HCT116 (cell line): ENCODE measurements at regions not wholly inside any gene's neighbourhood (a gene's known extent, or its start where the extent isn't known, plus 50 kb on each side); places are given as distances from the start of the nearest gene placed in this dataset.

Experiments
- ATF3 ChIP-seq: IDR thresholded peaks from 2 replicates; pipeline ENCODE4 v1.6.1; 2012
- CBX3 ChIP-seq: IDR thresholded peaks from 2 replicates; pipeline ENCODE4 v1.6.1; 2012; ENCODE audit warnings: low read depth
- CEBPB ChIP-seq: IDR thresholded peaks from 2 replicates; pipeline ENCODE4 v1.6.1; 2012; ENCODE audit warnings: low read depth
- EZH2 ChIP-seq: fragments of 200-600 bp; sonication (generic); IDR thresholded peaks from 2 replicates; pipeline ENCODE4 v1.6.1; 2017; ENCODE audit warnings: antibody characterized with exemption, mixed run types
- POLR2A ChIP-seq: IDR thresholded peaks from 2 replicates; pipeline ENCODE4 v1.7.0; 2011; ENCODE audit warnings: borderline replicate concordance; ENCODE audit not compliant: insufficient read depth, insufficient read length; ENCODE audit errors: extremely low read depth
- TCF7L2 ChIP-seq: IDR thresholded peaks from 2 replicates; pipeline ENCODE4 v1.7.0; 2011; ENCODE audit warnings: borderline replicate concordance, inconsistent platforms; ENCODE audit not compliant: insufficient read depth, insufficient read length; ENCODE audit errors: extremely low read depth
- YY1 ChIP-seq: IDR thresholded peaks from 2 replicates; pipeline ENCODE4 v1.6.1; 2011; ENCODE audit warnings: low read length, low read depth, moderate library complexity, mild to moderate bottlenecking; ENCODE audit not compliant: insufficient replicate concordance; ENCODE audit errors: extremely low read depth
- ZFX ChIP-seq: fragments of 450-650 bp; IDR thresholded peaks from 2 replicates; pipeline ENCODE4 v1.6.1; 2017
- TF ChIP-seq, protein P1 (sequence below), 3 experiments: fragments of 200-600 bp in 1 of 3; sonication (generic) in 1 of 3; IDR thresholded peaks in 2 of 3; conservative IDR thresholded peaks in 1 of 3; 2 replicates each; pipeline ENCODE4 v1.5.1; 2012 to 2017; ENCODE audit warnings: low read depth in 2 of 3, low read length in 2 of 3, antibody characterized with exemption in 1 of 3, borderline replicate concordance in 1 of 3, control low read depth in 1 of 3, mild to moderate bottlenecking in 1 of 3, mixed read lengths in 1 of 3, mixed run types in 1 of 3, moderate library complexity in 1 of 3; ENCODE audit not compliant: insufficient read depth in 1 of 3
- TF ChIP-seq, protein P2 (sequence below): IDR thresholded peaks from 2 replicates; pipeline ENCODE4 v1.6.1; 2012

DNA sequence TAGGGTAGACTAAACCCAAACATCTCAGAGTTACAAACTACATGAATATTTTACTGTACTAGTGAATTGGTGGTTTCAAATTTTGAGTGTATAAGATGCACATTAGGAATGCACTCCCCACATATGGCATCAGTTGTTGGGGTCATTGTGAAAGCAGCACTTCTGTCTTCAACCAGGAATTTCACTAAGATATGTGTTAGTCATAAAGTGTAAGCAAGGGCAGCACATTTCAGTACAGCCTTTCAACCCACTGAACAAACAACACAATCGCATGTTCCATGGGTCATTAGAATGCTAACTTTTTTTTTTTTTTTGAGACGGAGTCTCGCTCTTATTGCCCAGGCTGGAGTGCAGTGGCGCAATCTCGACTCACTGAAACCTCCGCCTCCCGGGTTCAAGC lies 164.1 kb upstream of the MAP2 start:
- TF ChIP-seq, protein P1, sequence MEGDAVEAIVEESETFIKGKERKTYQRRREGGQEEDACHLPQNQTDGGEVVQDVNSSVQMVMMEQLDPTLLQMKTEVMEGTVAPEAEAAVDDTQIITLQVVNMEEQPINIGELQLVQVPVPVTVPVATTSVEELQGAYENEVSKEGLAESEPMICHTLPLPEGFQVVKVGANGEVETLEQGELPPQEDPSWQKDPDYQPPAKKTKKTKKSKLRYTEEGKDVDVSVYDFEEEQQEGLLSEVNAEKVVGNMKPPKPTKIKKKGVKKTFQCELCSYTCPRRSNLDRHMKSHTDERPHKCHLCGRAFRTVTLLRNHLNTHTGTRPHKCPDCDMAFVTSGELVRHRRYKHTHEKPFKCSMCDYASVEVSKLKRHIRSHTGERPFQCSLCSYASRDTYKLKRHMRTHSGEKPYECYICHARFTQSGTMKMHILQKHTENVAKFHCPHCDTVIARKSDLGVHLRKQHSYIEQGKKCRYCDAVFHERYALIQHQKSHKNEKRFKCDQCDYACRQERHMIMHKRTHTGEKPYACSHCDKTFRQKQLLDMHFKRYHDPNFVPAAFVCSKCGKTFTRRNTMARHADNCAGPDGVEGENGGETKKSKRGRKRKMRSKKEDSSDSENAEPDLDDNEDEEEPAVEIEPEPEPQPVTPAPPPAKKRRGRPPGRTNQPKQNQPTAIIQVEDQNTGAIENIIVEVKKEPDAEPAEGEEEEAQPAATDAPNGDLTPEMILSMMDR (IDR thresholded peaks at IDR 0.05 in 2 of 3, conservative IDR thresholded peaks at IDR 0.05 in 1 of 3; ENCODE audit: borderline replicate concordance in 1 of 3, insufficient read depth in 1 of 3, low read depth in 2 of 3, low read length in 2 of 3), result no peak
- TF ChIP-seq CBX3 (no peak), POLR2A (no peak), EZH2 (no peak), ATF3 (no peak), TCF7L2 (no peak), YY1 (no peak), CEBPB (no peak), ZFX (no peak)
- TF ChIP-seq, protein P2, sequence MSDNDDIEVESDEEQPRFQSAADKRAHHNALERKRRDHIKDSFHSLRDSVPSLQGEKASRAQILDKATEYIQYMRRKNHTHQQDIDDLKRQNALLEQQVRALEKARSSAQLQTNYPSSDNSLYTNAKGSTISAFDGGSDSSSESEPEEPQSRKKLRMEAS, result no peak
